ENCODE measurements at regions not wholly inside any gene's neighbourhood (a gene's known extent, or its start where the extent isn't known, plus 50 kb on each side); places are given as distances from the start of the nearest gene placed in this dataset.
"Not testable (repeated sequence)": the region's sequence is repeated elsewhere in the genome, so short reads cannot be mapped to it uniquely, and the experiment has no call there.

DNA sequence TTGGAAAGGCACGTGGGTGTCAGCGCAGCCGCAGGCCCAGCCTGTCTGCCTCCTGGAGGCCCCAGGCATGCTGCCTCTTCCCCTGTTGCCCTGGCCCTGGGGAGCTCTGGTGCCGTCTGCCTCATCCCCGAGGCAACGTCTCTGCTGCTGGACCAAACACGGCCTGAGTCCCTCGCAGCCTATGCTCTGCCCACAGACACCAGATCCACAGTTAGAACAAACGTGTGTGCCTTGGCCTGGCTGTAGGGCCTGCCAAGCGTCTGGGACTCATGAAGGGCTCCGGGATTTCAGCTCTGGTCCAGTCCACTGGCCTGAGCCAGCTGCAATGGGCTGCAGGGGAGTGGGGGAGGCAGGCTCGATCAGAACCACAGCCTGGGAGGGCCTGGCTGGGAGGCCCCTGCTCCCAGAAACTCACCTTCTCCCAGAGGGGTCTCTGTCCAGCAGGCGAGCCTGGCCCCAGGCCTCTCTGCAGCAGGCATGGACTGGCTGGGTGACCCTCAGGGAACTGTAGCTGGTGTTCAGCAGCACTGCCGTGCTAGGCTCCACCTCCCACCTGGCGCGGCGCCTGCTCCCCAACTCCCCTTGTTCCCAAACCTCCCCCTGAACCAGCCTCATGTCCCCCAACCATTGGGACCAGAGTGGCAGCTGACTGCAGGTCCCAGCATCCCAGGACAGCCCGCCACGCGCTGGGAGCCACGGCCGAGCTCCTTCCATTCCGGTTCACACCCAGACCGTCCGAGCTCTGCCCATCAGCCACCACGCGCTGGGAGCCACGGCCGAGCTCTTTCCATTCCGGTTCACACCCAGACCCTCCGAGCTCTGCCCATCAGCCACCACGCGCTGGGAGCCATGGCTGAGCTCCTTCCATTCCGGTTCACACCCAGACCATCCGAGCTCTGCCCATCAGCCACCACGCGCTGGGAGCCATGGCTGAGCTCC lies 197.0 kb downstream of the DLL1 start:
- DNase-seq, result no peak

- no peak for DNase-seq
Observed at GRCh38 chr6:170093276-170093657, 197.6 kb downstream of the DLL1 start.

- DNase-seq, result no peak
Observed at GRCh38 chr6:170092826-170093225, 198.1 kb downstream of the DLL1 start.

- no peak for DNase-seq
Observed at GRCh38 chr6:170091639-170092579, 199.0 kb downstream of the DLL1 start.

DNA sequence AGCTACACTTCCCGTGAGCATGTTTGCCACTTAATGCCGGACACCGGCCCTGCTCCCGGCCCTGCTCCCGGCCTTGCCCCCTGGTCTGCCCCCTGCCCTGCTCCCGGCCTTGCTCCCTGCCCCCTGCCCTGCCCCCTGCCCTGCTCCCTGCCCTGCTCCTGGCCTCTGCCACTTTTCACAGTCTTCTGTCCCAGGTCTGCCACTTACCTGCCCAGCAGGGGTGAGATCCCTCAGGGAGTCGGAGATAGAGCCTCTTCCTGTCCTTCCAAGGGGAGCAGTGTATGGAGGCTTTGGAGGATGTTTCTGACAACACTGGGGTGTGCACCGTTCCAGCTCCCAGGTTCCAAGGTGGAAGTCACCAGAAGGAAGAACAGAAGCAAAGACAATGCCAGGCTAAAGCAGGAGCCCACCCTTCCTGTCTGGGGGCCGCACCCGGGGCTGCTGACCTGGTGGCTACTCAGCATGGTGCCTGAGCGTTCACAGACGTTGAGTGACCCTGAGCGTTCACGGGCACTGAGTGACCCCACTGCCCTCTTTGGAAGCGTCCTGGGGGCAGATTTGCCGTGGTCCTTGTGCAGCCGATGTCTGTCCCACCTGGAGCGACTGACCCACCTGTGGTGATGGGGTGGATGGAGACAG lies 199.8 kb downstream of the DLL1 start:
- DNase-seq, result no peak

DNA sequence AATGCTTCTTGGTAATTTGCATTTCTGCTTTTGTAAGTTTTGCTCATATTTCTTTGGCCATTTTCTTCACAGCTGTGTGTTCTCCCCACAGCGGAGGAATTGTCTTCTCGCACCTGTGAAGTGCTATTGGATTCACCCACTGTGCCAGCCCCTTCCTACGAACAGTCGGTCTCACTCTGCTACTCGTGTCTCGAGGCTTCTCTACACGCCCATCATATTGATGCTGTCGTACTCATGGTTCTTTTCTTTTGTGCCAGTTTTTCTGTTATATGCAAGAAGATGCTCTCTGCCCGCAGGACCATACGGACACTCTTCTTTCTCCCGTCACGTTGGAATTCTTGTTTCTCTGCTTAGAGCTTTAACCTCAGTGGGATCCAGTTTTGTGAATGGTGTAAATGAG lies 200.3 kb downstream of the DLL1 start:
- DNase-seq, result no peak

DNA sequence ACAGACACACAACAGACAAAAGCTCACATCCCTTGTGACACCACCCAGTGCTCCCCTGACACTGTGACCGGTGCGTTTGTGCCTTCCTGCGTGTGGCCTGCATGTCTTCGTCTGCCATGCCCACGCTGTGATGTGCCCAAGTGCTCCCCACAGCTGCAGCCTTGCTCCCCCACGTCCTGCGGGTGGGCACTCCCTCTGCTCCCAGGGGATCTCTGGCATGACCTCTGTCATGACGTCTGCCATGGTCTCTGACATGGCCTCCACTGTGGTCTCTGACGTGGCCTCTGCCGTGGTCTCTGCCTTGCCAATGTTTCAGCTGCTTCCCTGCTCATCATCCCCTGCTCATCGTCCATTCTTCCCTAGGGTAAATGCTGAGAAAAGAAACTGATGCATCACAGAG lies 200.9 kb downstream of the DLL1 start:
- no peak for DNase-seq

DNA sequence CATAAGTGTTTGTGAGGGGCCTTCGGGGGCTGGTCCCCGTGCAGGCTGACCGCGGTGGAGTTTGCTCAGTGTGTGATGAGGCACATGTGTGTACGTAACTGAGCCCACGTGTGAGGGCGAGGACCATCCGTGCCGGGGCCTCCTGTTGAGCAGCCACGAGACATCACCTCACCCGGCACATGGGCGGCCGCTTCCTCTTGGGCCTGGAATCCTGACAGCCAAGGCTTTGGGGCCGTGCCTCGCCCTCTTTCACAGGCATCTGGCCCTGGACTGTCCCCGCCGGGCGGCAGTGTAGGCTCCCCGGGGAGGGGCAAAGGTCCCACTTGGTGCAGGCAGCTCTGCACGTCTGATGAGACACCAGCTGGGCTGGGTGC lies 202.3 kb downstream of the DLL1 start:
- DNase-seq, result no peak

DNA sequence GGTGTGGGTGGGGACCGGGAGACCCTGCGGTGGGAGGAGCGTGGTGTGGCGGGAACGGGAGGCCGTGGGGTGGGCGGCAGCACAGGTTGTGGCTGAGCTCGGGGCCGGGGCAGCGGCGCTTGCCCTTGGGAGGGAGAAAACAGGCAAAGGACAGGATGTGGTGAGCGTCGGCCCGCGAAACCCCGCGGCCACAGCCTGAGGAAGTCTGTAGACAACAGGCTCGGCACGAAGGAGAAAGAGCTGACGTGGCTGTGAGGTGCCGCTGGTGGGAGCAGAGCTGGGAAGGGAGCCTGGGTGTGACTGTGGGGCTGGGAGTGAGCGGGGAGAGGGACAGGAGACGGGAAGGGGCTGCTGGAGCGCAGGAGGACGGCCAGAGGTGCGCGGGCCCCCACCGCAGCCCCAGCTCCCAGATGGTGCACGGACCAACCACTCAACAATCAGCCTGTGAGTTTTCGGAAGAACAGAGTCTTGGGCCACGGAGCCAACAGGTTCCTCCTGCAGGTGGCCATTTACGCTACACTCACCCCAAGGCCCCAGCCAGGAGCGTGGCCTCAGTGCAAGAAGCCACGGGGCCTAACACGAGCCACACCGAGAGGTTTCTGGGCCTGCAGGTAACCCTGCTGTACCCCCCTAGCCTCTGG lies 202.8 kb downstream of the DLL1 start:
- no peak for DNase-seq

- DNase-seq, result not testable (repeated sequence)
Observed at GRCh38 chr6:170087421-170087780, 203.5 kb downstream of the DLL1 start.

- DNase-seq, result no peak
Observed at GRCh38 chr6:170086639-170087420, 204.0 kb downstream of the DLL1 start.

DNA sequence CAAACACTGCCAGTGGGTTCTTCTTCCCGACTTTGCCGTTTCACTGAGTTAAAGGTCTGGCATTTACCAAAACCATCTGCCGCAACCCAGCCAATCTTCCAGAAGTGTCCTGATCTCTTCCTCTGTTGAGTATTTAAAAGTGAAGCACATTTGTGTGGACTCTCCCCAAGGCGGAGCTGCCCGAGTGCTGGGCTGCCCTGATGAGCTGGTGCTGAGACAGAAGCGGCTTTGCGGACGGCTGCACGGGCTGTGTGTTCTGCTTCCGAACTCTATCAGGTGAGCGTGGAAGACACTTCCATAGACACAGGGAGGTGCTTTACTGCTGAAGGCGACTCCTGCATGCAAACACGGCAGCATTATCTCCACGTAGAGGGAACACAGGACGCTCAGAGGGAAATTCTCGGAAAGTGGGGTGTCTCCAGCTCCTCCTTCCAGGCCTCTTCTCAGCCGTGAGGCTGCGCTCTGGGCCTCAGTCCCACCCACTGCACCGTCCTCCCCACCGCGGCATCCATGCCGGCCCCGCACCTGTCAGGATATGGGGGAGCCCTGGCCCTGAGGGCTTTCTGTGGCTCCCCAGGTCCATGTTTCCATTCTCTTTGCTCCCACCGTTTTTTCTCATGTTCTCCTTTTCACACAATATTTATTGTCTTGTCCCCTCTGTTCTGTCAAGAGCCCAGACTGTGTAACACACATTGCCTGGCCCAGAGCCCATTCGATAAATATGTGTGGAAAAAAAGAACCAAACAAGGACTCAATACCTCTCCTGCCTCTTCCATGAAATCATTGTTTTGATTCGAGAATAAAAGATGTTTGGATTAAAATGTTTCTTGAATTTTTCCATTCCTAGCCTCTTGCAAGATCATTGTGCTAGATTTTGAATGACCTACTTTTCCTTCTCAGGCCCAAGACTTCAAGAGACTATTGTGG lies 205.1 kb downstream of the DLL1 start:
- DNase-seq, result no peak

GRCh38 chr6:170084166-170084730 lies 206.6 kb downstream of the DLL1 start:
- no peak for DNase-seq

GRCh38 chr6:170083236-170084051 lies 207.4 kb downstream of the DLL1 start:
- no peak for DNase-seq

- DNase-seq, result no peak
Observed at GRCh38 chr6:170082531-170083187, 208.2 kb downstream of the DLL1 start.

- no peak for DNase-seq
Observed at GRCh38 chr6:170082067-170082466, 208.8 kb downstream of the DLL1 start.

GRCh38 chr6:170081556-170081955 lies 209.3 kb downstream of the DLL1 start:
- DNase-seq, result no peak

- DNase-seq, result no peak
Observed at GRCh38 chr6:170080828-170081371, 210.0 kb downstream of the DLL1 start.

Measured in COR-L47 (cell line).